ENCODE measurements at regions not wholly inside any gene's neighbourhood (a gene's known extent, or its start where the extent isn't known, plus 50 kb on each side); places are given as distances from the start of the nearest gene placed in this dataset.

GRCh38 chr18:24567199-24567598 lies 106.8 kb downstream of the HRH4 start:
- H3K4me1 ChIP-seq (ENCODE audit: insufficient read depth, low read length, poor library complexity, severe bottlenecking) = no peaks in the 10 kb centered on the region
- H3K9ac ChIP-seq (ENCODE audit: low read depth, low read length, poor library complexity, severe bottlenecking) = no peak overlapping the region
- H3K9me3 ChIP-seq (ENCODE audit: insufficient read depth, low read depth, low read length) = no peaks in the 10 kb centered on the region
- H4K20me1 ChIP-seq (ENCODE audit: insufficient read depth, low read length, poor library complexity, severe bottlenecking) = no peaks in the 10 kb centered on the region
- no peaks in the 10 kb centered on the region for H3K27me3 ChIP-seq (ENCODE audit: insufficient read depth, low read length, poor library complexity, severe bottlenecking)
- no peaks in the 10 kb centered on the region for H3K9me2 ChIP-seq (replicated peaks; ENCODE audit: low read depth, low read length)
- TF ChIP-seq CTCF (conservative IDR thresholded peaks at IDR 0.05; ENCODE audit: low read length) (no peak), EZH2phosphoT487 (IDR thresholded peaks at IDR 0.05; ENCODE audit: borderline replicate concordance) (no peak)
- no peak overlapping the region for H3K4me3 ChIP-seq (ENCODE audit: low read length, poor library complexity, severe bottlenecking)
- no peaks in the 10 kb centered on the region for H3F3A ChIP-seq (ENCODE audit: low read depth)
- H3K4me2 ChIP-seq (ENCODE audit: low read depth, low read length, poor library complexity, severe bottlenecking) = no peak overlapping the region
- no peaks in the 10 kb centered on the region for H3K36me3 ChIP-seq (ENCODE audit: insufficient read depth, low read length)
- H2AFZ ChIP-seq (ENCODE audit: low read length) = no peak overlapping the region
- H3K79me2 ChIP-seq (ENCODE audit: insufficient read depth, low read length) = no peaks in the 10 kb centered on the region

DNA sequence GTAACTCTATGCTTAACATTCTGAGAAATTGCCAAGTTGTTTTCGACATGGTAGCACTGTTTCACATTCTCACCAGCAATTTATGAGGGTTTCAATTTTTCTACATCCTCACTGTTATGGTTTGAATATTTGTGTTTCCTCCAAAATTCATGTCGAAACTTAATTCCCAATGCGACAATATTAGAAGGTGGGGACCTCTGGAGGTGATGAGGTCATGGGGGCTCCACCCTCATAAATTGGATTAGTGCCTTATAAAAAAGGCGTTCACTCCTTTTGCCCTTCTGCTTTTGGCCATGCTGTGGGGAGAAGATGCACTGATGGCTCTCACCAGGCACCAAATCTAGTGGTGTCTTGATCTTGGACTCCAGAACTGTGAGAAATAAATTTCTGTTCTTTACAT lies 110.3 kb downstream of the HRH4 start:
- Histone ChIP-seq H2AFZ (ENCODE audit: low read length) (no peak overlapping the region), H3K4me2 (ENCODE audit: low read depth, low read length, poor library complexity, severe bottlenecking) (no peak overlapping the region), H3K9me3 (ENCODE audit: insufficient read depth, low read depth, low read length) (peaks cover 8% of the 10 kb centered on the region; the same call in 1 of the 2 replicates), H3K79me2 (ENCODE audit: insufficient read depth, low read length) (no peaks in the 10 kb centered on the region), H3K36me3 (ENCODE audit: insufficient read depth, low read length) (no peaks in the 10 kb centered on the region), H3K27me3 (ENCODE audit: insufficient read depth, low read length, poor library complexity, severe bottlenecking) (no peaks in the 10 kb centered on the region), H3K9ac (ENCODE audit: low read depth, low read length, poor library complexity, severe bottlenecking) (no peak overlapping the region), H3K4me1 (ENCODE audit: insufficient read depth, low read length, poor library complexity, severe bottlenecking) (no peaks in the 10 kb centered on the region), H3K4me3 (ENCODE audit: low read length, poor library complexity, severe bottlenecking) (no peak overlapping the region), H3K9me2 (replicated peaks; ENCODE audit: low read depth, low read length) (no peaks in the 10 kb centered on the region), H4K20me1 (ENCODE audit: insufficient read depth, low read length, poor library complexity, severe bottlenecking) (no peaks in the 10 kb centered on the region), H3F3A (ENCODE audit: low read depth) (no peaks in the 10 kb centered on the region)
- TF ChIP-seq CTCF (conservative IDR thresholded peaks at IDR 0.05; ENCODE audit: low read length) (no peak), EZH2phosphoT487 (IDR thresholded peaks at IDR 0.05; ENCODE audit: borderline replicate concordance) (no peak)

DNA sequence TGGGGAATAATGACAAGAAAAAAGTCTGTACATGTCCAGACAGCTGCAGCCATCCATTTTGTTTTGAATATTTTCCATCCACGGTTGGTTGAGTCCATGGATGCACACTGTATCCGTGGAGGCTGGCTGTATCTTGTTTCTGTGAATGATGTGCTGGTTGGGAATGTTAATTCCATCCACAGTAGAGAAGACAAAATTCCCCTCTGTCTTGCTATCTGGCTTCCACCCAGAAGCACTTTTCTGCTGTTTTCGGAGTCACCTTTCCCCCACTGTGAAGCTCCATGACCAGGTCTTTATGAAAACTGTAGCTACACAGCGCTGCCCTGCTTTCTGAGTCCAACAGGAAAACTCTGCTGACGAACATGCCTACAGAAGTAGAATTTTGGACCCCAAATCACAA lies 122.3 kb downstream of the HRH4 start:
- Histone ChIP-seq H3K4me2 (ENCODE audit: low read depth, low read length, poor library complexity, severe bottlenecking) (no peak overlapping the region), H3K79me2 (ENCODE audit: insufficient read depth, low read length) (no peaks in the 10 kb centered on the region), H3K36me3 (ENCODE audit: insufficient read depth, low read length) (no peaks in the 10 kb centered on the region), H4K20me1 (ENCODE audit: insufficient read depth, low read length, poor library complexity, severe bottlenecking) (no peaks in the 10 kb centered on the region), H3K4me3 (ENCODE audit: low read length, poor library complexity, severe bottlenecking) (no peak overlapping the region), H3K9me3 (ENCODE audit: insufficient read depth, low read depth, low read length) (no peaks in the 10 kb centered on the region), H3F3A (ENCODE audit: low read depth) (no peaks in the 10 kb centered on the region), H3K27me3 (ENCODE audit: insufficient read depth, low read length, poor library complexity, severe bottlenecking) (no peaks in the 10 kb centered on the region), H3K9ac (ENCODE audit: low read depth, low read length, poor library complexity, severe bottlenecking) (no peak overlapping the region), H3K9me2 (replicated peaks; ENCODE audit: low read depth, low read length) (no peaks in the 10 kb centered on the region), H2AFZ (ENCODE audit: low read length) (no peak overlapping the region), H3K4me1 (ENCODE audit: insufficient read depth, low read length, poor library complexity, severe bottlenecking) (no peaks in the 10 kb centered on the region)
- TF ChIP-seq CTCF (conservative IDR thresholded peaks at IDR 0.05; ENCODE audit: low read length) = no peak
- no peak for TF ChIP-seq EZH2phosphoT487 (IDR thresholded peaks at IDR 0.05; ENCODE audit: borderline replicate concordance)

Measured in Loucy (cell line).